ENCODE measurements at regions not wholly inside any gene's neighbourhood (a gene's known extent, or its start where the extent isn't known, plus 50 kb on each side); places are given as distances from the start of the nearest gene placed in this dataset.

DNA sequence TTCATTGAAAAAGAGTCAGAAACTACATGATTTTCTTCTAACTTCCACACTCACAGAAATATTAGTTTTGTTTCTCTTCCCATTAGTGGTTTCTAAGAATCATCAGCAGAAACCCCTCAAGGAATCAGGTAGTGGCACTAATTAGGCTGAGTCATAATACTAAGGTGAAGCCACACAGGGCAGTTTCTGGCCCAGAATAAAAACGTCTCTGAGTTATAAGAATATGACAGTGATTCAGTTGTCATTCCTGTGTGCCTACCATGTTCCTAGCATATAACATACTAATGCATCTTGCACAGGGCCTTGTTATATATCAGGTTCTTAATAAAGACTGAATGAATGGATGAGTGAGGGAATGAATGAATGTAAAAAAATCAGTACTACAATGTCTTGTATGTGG is 206.0 kb upstream of the PLEKHG7 start:
- peak; percentile 67 for DNase-seq (ENCODE audit: low read depth)

DNA sequence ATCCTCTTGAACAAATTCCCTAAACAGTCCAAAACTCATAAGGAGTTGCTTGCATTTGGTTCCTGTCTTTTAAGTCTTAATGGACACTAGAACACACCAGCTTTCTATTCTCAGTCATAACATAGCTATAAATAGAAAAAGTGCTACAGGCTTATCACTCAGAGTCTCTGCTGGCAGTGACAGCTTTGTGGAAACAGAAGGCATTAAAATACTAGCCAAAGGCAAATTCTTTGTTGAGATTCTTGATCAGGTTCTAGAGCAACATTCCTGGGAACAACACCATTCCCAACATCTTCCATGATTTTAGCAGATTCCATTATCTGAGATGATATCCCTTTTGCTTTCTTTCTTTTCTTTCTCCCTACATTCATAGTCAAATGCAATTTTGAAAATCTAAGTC is 207.7 kb upstream of the PLEKHG7 start:
- DNase-seq (ENCODE audit: low read depth) = no peak

DNA sequence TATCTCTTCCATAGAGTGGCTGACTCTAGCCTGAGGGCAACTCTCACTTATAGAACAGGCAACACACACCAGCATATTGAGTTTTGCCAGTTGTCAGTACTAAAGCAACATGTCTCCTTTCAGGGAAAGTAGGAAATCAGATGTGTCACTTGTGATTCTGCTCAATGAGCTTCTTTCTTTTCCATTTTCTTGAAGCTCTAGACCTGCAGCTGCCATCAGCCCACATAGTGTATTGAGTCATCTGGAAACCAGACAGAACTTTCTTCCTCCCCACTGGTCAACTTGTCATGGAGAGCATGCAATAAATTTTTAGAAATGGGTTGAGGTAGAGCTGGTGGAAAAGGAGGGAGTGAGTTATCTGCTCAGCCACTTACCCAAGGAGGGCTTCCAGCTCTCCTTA is 209.0 kb upstream of the PLEKHG7 start:
- peak; percentile 39 for DNase-seq (ENCODE audit: low read depth)

DNA sequence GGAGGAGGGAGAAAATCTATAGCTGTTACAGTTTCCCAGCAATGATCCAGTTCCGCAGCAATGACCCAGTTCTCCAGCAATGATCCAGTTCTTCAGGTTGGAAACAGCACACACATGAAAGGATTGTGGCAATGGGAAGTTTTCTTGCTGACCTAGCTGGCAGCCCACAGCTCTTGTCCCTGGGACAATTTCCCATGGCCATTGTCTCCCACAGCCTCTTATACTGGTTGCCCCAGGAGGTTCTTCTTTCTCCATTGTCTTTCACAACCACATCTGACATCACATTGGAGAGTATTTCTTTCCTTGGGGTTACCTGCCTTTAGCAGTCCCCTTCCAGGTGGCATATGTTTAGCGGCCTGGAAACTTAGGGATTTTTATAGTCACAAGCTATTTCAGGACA is 209.8 kb upstream of the PLEKHG7 start:
- no peak for DNase-seq (ENCODE audit: low read depth)

DNA sequence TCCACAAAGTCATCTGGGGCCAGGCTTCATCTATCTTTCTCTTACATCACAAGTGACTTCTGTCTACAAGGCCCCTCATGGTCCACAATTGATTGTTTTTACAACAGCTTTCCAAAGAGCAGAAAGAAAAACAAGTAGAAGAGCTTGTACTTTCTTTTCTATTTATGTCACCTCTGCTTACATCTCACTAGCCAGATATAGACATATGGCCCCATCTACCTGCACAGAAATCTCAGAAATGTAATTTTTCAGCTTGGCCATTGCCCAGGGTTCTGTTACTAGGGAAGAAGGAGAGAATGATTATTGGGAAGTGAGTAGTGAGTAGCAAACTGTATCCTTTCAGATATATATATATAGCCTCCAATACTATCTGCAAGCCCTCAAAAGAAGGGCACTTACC is 210.5 kb upstream of the PLEKHG7 start:
- no peak for DNase-seq (ENCODE audit: low read depth)

DNA sequence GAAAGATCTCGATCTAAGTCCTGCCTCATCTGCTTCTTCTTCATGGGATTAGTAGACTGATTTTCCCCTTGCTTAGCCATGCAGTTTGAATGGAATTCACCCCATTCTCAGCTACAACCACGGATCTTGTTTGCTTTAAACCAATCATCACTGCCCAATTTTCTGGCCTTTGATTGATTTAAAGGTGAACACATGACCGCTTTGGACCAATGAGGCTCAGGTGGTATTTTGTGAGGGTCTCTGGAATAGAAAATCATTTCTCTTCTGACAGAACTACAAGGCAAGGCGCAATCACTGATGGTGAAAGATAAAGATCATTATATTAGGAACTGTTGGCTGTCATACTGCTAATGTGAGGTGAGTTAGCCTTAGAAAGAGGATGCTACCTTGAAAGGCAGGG is 213.0 kb upstream of the PLEKHG7 start:
- DNase-seq (ENCODE audit: low read depth) = no peak

DNA sequence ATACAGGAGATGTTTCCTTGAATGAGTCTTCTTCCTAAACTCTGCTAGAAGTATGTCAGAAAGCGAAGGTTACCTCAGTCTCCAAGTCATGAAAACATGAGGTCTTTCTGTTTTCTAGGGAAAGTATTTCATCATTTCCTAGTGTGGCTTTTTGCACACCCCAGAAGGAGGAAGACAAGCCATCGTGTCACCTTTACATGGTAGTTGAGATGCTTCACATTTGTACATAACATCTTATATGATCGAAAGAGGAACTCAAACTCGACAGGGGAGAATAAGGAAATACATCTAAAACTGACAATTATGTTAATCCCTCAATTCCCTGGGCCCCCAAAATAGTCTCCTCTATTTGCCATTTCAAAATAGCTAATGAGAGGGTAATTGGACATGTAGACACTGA is 214.1 kb upstream of the PLEKHG7 start:
- no peak for DNase-seq (ENCODE audit: low read depth)

DNA sequence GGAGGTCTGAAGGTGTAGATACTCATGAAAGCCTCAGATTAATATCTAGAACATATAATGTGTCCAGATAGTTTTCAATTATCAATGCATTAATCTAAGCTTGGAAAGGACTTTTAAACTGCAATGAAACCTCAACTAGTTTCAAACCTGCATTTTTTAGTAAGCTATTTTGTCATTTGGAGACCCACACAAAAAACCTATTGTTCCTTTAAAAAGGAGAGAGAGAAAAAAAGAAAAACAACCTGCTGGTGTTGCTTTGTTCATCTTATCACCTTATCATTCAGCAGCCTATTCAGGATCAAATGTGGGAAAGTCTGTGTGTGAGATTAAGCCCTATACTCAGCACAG is 215.7 kb upstream of the PLEKHG7 start:
- DNase-seq (ENCODE audit: low read depth) = no peak

DNA sequence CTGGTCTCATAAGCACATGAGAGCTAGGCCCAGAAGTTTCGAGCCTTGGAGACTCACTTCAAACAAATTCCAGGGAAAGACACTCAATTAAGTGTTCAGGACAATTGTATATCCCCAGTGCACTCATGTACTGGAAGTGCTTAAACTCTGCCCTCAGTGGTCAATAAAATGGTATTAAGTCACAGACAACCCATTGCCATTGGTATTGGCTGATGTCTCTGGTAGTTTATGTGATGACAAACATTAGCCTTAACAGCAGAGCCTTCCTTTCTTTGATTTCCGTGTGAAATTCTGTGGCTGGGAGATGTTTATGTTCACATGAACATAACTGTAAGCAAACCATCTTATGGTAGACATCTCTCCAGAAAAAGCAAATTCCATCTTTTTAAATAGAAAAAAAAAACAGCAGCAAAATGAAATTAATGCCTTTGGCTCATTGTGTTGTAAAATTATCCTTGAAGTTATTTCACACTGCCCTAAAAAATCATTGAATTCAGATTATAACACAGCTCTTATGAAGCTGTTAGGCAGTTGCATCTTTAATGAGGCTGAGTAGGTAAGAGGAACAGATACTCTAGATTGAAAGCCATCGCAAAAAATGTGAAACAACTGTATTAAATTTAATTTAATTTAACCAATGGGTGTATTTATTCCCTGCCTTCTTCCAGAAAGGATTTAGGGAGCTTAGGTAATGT is 216.2 kb upstream of the PLEKHG7 start:
- no peak for DNase-seq (ENCODE audit: low read depth)

DNA sequence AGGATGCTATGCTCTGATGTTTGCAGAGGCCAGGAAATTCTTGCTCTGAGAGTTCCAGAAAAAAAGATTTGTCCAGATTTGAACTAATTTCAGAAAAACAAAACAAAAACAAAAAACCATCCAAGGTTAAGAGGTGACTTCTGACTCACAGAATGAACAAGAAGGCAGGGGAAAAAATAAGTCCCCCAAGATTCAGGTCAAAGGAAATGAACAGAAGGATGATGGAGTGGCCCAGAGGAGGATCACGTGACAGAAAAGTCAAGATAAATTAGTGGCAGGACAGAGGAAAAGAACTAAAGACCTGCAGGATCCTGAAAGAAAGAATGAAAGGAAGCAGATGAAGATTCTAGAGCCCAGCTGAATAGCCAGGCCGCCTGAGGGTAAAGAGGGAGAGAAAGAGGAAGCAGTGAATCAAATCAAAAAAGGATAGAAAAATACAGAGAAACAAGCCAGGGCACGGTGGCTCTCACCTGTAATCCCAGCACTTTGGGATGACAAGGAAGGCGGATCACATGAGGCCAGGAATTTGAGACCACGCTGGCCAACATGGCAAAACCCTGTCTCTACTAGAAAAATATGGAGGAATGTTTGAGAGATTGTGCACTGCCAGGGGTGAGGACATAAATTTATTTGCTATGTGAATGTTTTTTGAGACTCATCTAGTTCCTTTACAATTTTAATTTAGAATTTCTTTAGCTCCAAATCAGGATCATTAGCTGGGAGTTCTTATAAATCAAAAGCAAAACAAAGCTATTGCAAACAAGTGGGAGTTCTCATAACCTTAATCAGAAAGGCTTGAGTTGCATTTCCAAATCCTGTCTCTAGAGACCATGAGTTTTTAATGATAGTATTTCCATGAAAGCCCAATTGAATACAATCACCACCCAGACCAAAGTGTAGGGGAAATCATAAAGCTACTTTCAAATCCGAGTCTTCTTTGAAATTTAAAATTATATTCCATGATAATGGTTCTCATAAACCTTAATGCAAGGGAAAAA is 217.1 kb upstream of the PLEKHG7 start:
- DNase-seq (ENCODE audit: low read depth) = no peak

DNA sequence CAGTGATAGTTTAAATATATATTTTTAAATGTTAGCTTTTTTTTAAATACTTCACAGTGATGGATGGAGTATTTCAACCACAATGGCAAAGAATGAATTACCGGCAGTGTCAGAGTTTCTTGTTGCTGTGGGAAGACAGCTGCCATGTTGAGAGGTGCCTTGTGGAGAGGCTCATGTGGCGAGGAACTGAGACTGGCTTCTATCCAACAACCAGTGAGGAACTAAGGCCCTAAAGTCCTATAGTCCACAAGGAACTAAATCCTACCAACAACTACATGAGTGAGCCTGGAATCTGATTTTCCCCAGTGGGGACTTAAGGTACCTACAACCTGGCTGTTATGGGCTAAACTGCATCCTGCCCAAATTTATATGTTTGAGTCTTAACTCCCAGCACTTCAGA is 220.2 kb upstream of the PLEKHG7 start:
- no peak for DNase-seq (ENCODE audit: low read depth)

DNA sequence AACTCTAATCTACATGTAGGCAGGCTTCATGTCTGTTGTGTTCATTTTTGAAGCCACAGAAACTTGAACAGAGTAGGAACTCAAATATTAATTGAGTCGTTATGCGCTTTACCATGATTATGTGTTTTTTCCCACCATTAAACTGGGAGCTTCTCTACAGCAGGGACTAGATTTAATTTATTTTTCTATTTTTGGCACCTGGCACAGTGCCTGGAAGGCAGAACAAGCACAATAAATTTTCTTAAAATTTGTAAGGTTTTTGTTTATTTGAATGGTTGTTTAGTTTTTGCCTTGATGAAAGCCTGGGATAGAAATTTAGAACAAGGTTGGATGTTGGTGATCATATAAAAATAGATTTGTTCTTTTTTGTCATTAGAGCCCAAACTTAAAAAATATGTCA is 221.7 kb upstream of the PLEKHG7 start:
- DNase-seq (ENCODE audit: low read depth) = no peak

DNA sequence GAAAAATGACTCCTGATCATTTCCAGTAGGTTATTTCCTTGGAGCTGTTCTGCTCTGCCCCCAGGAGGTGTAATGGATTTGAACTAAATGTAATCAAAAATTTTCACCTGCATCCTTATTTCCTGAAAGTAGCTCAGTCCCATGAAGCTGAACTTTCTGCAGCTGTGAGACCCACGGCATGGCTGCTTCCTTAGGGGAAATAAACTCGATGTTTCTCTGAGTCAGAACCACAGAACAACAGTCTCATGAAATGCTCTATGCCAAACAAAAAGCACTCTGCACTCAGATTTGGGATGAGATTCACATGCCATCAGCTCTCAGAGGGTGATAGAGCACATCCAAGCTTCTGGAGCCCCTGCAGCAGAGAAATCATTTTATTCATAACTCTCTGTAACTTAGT is 224.1 kb upstream of the PLEKHG7 start:
- DNase-seq (ENCODE audit: low read depth) = no peak

DNA sequence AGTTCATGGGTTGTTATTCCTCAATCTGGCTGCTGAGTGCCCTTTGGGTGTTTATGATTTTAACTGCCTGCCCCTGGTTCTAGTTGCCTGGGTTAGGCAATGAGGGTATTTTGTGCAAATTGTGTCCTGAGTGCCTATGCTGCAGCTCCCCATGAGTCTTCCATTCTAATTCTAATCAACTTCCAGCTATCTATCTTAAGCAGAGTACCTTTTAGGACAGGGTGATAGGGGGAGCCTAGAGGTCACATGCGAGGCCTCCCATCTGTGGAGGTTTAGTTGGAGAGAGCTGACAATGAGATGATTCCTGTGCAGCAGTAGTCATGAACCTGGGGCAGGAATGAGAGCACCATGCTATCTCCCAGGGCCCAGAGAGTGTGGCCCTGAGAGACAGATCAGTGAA is 225.9 kb upstream of the PLEKHG7 start:
- DNase-seq (ENCODE audit: low read depth) = no peak

DNA sequence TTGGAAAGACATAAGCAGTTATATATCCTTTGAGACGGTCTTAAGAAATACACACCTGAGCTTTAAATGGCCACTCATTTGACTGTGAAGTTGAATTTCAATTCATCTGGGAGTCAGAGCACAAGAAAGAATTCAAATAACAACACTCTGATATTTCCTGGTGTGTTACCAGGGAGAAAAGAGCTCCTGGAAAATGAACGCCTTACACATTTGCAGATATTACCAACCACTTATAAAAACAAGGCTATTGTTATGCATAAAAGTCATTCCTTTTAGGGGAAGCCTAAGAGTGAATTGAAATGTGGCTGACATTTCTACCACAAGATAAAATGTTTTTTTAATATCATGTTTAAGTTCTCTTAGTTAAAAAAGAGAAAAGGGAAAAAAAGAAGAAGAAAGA is 229.2 kb upstream of the PLEKHG7 start:
- DNase-seq (ENCODE audit: low read depth) = no peak

DNA sequence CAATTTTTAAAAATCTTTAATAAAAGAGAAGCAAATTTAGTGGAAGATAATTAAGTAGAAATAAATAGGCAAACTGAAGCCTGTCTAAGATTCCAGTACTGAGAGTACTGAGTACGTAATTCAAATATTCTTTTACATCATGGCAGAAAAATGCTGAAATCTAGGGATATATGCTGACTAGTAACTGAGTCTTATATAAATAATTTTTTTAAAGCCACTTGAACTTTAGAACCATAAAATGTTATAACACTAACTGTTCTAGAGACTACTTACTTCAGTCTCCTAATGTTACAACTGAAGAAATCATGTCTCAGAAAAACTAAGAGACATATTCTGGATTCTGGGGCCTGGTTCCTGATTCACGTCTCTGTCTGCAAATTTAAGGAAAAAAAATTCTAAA is 230.6 kb upstream of the PLEKHG7 start:
- DNase-seq (ENCODE audit: low read depth) = no peak

DNA sequence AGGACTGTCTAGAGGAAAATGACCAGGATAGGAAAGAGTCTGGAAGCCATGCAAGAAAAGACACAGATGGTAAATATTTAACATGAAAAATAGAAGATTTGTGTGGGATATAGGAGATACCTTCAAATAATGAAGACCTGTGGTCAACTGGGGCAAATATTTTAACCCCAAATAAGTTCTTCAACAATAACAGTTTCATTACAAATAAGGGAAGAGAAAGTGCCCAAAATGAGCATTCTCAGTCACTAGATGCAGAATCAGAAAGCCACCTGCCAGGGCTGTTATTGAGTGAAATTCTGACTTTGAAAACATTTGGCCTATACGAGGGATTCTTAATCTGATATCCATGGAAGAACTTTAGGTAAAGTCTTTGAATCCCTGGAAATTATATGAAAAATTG is 231.2 kb upstream of the PLEKHG7 start:
- no peak for DNase-seq (ENCODE audit: low read depth)

DNA sequence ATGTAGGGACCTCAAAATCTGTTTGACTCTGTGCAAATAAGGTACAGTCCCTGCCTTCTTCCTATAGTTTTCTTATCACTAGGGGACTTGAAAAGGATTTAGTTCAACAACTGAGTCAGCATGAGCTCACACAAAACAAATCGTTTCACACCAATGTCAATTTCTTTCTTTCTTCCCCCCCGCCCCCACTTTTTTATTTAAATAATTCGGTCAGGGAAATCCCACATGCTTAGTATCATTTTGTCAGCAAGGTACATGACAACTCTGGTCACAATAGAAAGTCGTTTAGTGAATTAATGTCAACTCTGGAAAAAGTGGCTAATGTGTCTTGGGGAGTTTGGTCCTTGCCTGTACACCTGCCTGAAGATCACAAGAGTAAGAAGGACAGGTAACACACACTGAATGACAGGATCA is 232.2 kb upstream of the PLEKHG7 start:
- no peak for DNase-seq (ENCODE audit: low read depth)

DNA sequence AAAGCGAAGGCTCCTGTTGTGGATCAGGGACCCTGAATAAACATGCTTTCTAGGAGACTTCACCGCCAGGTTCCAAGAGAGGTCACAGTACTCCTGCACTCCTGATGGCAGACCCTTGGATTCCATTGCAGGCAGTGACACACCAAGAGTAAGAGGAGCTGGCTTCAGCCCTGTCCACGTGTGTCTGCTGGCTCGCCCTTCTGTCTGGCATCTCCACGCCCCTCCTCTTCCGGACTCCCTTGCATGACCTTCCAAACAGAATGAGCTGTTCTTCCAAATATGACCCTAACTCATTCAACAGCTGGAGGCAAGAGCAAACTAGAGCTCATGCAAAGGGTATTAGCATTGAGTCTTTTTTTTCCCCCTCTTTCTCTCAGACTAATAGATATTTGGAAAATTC is 233.0 kb upstream of the PLEKHG7 start:
- peak; percentile 55 for DNase-seq (ENCODE audit: low read depth)

DNA sequence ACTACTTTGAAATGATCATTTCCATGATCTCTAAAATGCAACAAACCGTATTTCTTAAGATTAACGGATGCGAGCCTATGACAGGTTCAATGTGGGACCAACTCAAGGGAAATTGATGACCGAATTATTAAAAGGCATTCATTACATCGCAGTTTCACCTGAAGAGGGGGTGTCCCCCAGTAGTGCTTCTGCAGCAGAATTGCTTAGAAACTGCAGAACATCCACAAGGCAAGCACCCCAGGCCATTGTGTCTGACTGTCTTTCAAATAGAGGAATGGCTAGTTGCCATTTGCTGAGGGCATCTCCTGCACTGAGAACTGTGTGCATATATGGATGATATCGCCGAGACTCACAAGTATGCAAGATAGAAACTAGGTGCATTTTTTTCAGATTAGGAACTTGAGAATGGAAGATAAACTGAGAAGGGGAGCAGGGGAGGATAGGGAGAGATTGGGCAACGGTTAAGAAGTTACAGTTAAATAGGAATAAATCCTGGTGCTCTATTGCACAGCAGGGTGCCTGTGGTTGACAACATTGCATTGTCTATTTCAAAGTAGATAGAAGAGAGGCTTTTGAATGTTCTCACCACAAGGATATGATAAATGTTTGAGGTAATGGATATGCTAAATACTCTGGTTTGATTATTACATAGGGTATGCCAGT is 234.3 kb upstream of the PLEKHG7 start:
- no peak for DNase-seq (ENCODE audit: low read depth)

DNA sequence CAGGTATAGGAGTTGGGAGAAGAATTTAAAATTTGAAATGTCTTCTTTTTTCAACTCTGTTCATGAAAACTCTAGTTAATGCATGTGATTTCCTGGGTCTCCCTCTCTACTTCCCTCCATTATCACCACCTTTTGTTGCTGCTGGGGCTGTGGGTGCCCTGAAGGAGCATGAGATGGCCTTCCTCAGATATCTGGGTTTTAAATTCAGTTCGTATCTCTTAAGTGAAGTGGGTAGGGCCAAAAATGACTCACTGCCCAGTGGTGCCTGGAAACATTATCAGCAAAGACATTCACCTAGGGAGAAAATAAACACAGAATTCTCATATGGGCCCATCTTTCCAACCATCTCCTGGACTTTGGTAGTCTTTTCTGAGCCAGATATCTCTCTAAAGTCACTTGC is 234.9 kb upstream of the PLEKHG7 start:
- DNase-seq (ENCODE audit: low read depth) = peak; percentile 49

DNA sequence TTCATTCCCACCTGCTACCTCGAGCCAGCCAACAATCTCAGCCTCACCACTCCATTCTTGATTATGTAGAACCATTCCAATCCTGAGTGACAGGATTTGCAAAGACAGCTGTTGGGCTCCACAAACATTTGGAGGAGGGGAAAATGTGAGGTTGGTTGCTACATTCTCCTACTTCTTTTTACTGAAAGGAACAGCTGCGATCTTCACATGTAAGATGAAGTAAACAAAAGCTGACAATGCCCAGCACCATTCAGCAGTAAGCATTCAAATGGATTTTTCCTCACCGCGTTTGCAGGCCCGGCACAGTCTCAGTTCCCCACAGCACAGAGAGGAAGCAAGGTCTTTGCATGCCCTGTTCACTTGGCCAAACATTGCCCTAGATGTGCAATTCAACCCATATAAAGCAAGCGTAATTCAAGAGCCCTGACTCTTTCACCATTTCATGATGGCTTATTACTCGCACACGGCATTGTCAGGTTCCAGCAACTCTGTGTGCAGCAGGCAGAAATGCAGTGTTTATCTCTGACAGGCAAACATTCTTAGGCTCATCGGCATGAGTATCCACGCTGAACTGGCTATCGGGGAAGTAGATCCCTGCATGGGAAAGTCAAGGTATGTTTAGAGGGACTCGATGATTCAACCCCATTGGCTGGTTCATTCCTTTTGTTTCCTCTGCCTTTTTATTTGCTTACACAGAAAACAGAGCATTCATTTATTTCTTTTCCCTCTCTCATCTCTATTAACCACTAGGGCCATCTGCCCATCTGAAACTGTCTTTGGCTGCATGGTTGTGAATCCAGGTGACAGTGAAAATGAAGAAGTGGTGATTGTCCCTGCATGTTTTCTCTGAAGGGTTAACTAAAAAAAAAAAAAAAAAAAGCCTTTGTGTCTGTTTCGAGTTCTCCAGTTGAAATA is 236.1 kb upstream of the PLEKHG7 start:
- no peak for DNase-seq (ENCODE audit: low read depth)
